ENCODE measurements at regions not wholly inside any gene's neighbourhood (a gene's known extent, or its start where the extent isn't known, plus 50 kb on each side); places are given as distances from the start of the nearest gene placed in this dataset.
"Not testable (repeated sequence)": the region's sequence is repeated elsewhere in the genome, so short reads cannot be mapped to it uniquely, and the experiment has no call there.

DNA sequence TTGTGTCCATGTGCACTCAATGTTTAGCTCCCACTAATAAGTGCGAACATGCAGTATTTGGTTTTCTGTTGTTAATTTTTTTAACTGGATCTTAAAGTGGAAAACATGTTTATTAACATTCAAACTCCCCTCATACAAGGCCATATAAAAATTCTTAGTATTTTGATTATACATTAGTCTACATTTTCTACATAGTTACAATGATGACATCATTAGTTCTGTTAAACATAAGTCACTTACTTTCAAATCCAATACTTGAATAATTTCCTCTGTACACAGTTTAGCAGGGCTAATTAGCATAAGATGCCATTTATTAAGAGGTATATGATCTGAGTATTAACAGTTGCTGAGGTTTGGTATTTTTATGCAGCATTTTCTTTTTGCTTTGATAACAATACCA lies 91.3 kb upstream of the CCDC39 start (continued):
- TF ChIP-seq, protein P1, sequence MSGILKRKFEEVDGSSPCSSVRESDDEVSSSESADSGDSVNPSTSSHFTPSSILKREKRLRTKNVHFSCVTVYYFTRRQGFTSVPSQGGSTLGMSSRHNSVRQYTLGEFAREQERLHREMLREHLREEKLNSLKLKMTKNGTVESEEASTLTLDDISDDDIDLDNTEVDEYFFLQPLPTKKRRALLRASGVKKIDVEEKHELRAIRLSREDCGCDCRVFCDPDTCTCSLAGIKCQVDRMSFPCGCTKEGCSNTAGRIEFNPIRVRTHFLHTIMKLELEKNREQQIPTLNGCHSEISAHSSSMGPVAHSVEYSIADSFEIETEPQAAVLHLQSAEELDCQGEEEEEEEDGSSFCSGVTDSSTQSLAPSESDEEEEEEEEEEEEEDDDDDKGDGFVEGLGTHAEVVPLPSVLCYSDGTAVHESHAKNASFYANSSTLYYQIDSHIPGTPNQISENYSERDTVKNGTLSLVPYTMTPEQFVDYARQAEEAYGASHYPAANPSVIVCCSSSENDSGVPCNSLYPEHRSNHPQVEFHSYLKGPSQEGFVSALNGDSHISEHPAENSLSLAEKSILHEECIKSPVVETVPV (CRISPR knock-in tag; IDR thresholded peaks at IDR 0.05) = no peak
- no peak for TF ChIP-seq PPARA (CRISPR knock-in tag; IDR thresholded peaks at IDR 0.05; ENCODE audit: borderline replicate concordance)
- TF ChIP-seq, protein P2, sequence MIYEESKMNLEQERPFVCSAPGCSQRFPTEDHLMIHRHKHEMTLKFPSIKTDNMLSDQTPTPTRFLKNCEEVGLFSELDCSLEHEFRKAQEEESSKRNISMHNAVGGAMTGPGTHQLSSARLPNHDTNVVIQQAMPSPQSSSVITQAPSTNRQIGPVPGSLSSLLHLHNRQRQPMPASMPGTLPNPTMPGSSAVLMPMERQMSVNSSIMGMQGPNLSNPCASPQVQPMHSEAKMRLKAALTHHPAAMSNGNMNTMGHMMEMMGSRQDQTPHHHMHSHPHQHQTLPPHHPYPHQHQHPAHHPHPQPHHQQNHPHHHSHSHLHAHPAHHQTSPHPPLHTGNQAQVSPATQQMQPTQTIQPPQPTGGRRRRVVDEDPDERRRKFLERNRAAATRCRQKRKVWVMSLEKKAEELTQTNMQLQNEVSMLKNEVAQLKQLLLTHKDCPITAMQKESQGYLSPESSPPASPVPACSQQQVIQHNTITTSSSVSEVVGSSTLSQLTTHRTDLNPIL (CRISPR knock-in tag; IDR thresholded peaks at IDR 0.05; ENCODE audit: low read depth) = no peak
- TF ChIP-seq SNAI2 (CRISPR knock-in tag; IDR thresholded peaks at IDR 0.05) = no peak
- no peak for TF ChIP-seq ESRRG (CRISPR knock-in tag; IDR thresholded peaks at IDR 0.05)
- TF ChIP-seq ZFP3 (CRISPR knock-in tag; IDR thresholded peaks at IDR 0.05) = no peak
- TF ChIP-seq ARNTL (CRISPR knock-in tag; IDR thresholded peaks at IDR 0.05; ENCODE audit: borderline replicate concordance, low read depth) = no peak

DNA sequence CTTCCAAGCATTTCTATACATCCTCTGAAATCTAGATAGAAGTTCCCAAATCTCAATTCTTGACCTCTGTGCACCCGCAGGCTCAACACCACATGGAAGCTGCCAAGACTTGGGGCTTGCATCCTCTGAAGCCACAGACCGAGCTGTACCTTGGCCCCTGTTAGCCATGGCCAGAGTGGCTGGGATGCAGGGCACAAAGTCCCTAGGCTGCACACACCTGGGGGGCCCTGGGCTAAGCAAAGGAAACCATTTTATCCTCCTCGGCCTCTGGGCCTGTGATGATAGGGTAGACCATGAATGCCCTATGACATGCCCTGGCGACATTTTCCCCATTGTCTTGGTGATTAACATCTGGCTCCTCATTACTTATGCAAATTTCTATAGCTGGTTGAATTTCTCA lies 97.1 kb upstream of the CCDC39 start:
- ATAC-seq = no peak
- TF ChIP-seq CSDC2 (CRISPR knock-in tag; IDR thresholded peaks at IDR 0.05) (no peak), ZNF70 (CRISPR knock-in tag; IDR thresholded peaks at IDR 0.05) (no peak), ARNTL (CRISPR knock-in tag; IDR thresholded peaks at IDR 0.05; ENCODE audit: borderline replicate concordance, low read depth) (no peak), GLIS3 (CRISPR knock-in tag; IDR thresholded peaks at IDR 0.05) (no peak), ZNF8 (CRISPR knock-in tag; IDR thresholded peaks at IDR 0.05) (no peak), BACH2 (CRISPR knock-in tag; IDR thresholded peaks at IDR 0.05; ENCODE audit: borderline replicate concordance) (no peak), ZFP3 (CRISPR knock-in tag; IDR thresholded peaks at IDR 0.05) (no peak), OSR1 (CRISPR knock-in tag; IDR thresholded peaks at IDR 0.05) (no peak), ZFP30 (CRISPR knock-in tag; IDR thresholded peaks at IDR 0.05) (no peak), TOX (CRISPR knock-in tag; IDR thresholded peaks at IDR 0.05; ENCODE audit: borderline replicate concordance) (no peak), ZC3H10 (CRISPR knock-in tag; IDR thresholded peaks at IDR 0.05) (no peak), ESRRG (CRISPR knock-in tag; IDR thresholded peaks at IDR 0.05) (no peak), RARB (CRISPR knock-in tag; IDR thresholded peaks at IDR 0.05) (no peak), ISL1 (CRISPR knock-in tag; IDR thresholded peaks at IDR 0.05) (no peak)
- TF ChIP-seq, protein P3, sequence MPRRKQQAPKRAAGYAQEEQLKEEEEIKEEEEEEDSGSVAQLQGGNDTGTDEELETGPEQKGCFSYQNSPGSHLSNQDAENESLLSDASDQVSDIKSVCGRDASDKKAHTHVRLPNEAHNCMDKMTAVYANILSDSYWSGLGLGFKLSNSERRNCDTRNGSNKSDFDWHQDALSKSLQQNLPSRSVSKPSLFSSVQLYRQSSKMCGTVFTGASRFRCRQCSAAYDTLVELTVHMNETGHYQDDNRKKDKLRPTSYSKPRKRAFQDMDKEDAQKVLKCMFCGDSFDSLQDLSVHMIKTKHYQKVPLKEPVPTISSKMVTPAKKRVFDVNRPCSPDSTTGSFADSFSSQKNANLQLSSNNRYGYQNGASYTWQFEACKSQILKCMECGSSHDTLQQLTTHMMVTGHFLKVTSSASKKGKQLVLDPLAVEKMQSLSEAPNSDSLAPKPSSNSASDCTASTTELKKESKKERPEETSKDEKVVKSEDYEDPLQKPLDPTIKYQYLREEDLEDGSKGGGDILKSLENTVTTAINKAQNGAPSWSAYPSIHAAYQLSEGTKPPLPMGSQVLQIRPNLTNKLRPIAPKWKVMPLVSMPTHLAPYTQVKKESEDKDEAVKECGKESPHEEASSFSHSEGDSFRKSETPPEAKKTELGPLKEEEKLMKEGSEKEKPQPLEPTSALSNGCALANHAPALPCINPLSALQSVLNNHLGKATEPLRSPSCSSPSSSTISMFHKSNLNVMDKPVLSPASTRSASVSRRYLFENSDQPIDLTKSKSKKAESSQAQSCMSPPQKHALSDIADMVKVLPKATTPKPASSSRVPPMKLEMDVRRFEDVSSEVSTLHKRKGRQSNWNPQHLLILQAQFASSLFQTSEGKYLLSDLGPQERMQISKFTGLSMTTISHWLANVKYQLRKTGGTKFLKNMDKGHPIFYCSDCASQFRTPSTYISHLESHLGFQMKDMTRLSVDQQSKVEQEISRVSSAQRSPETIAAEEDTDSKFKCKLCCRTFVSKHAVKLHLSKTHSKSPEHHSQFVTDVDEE (CRISPR knock-in tag; IDR thresholded peaks at IDR 0.05) = no peak
- TF ChIP-seq, protein P1 (CRISPR knock-in tag; IDR thresholded peaks at IDR 0.05) = no peak

DNA sequence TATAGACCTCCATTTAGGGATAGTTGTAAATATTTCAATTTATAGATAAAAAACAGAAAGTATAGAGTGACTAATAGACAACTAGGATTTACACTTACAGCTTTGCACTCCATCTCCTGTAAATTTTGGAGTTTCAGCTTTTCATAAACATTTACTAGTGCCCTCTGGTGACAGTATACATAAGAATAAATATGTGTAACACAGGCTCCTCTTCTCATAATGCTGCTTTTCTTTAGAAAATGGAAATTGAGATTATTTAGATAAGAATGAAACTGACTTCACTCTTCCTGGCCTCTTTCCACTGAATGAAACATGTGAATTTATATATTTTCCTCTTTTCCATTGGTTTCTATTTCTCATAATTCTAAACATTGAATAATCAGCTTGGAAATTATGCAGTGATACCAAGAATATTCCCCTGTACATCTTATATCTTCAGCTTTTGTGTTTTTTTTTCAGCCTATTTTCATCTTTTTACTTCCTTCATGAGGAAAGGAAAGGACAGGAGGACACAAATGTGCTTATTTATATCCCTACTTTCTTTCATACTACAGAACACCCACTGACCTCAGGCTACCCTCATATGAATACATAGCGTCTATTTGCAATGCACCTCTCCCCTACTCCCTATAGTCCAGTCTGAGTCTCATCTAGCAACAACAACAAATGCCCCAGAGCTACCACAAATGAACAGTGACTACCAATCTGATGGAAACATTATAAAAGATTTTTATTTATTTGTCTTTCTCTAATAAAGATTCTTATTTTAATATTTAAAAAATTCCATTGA lies 103.1 kb upstream of the CCDC39 start:
- TF ChIP-seq, protein P2 (CRISPR knock-in tag; IDR thresholded peaks at IDR 0.05; ENCODE audit: low read depth) = no peak
- TF ChIP-seq ZNF8 (CRISPR knock-in tag; IDR thresholded peaks at IDR 0.05) (no peak), TCF4 (CRISPR knock-in tag; IDR thresholded peaks at IDR 0.05; ENCODE audit: borderline replicate concordance) (no peak), SNAI2 (CRISPR knock-in tag; IDR thresholded peaks at IDR 0.05) (no peak), RARB (CRISPR knock-in tag; IDR thresholded peaks at IDR 0.05) (no peak), ZFP3 (CRISPR knock-in tag; IDR thresholded peaks at IDR 0.05) (no peak)
- TF ChIP-seq, protein P4, sequence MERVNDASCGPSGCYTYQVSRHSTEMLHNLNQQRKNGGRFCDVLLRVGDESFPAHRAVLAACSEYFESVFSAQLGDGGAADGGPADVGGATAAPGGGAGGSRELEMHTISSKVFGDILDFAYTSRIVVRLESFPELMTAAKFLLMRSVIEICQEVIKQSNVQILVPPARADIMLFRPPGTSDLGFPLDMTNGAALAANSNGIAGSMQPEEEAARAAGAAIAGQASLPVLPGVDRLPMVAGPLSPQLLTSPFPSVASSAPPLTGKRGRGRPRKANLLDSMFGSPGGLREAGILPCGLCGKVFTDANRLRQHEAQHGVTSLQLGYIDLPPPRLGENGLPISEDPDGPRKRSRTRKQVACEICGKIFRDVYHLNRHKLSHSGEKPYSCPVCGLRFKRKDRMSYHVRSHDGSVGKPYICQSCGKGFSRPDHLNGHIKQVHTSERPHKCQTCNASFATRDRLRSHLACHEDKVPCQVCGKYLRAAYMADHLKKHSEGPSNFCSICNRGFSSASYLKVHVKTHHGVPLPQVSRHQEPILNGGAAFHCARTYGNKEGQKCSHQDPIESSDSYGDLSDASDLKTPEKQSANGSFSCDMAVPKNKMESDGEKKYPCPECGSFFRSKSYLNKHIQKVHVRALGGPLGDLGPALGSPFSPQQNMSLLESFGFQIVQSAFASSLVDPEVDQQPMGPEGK (CRISPR knock-in tag; IDR thresholded peaks at IDR 0.05; ENCODE audit: borderline replicate concordance) = no peak
- TF ChIP-seq, protein P1 (CRISPR knock-in tag; IDR thresholded peaks at IDR 0.05) = no peak
- no peak for ATAC-seq

DNA sequence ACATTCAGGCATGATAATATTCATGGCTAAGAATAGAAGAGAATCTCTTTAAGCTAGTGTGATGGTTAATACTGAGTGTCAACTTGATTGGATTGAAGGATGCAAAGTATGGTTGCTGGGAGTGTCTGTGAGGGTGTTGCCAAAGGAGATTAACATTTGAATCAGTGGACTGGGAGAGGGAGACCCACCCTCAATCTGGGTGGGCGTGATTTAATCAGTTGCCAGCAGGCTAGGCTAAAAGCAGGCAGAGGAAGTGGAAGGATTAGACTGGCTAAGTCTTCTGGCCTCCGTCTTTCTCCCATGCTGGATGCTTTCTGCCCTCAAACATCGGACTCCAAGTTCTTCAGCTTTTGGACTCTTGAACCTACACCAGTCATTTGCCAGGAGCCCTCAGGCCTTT lies 106.9 kb upstream of the CCDC39 start:
- not testable (repeated sequence) for ATAC-seq

Data from SK-N-SH treated with all-trans-retinoic acid at 6 μM for 48 hours (cell line).